SU-DHL-6 (cell line): ENCODE measurements at regions not wholly inside any gene's neighbourhood (a gene's known extent, or its start where the extent isn't known, plus 50 kb on each side); places are given as distances from the start of the nearest gene placed in this dataset.
A peak's percentile ranks its signal among the peaks of the same experiment; 100 is the strongest.

Experiments used
- H2AFZ ChIP-seq: fragments of 200-600 bp; sonication (generic); 2 replicates; pipeline ENCODE4 v1.6.1; 2014; ENCODE audit warnings: low read depth, mild to moderate bottlenecking, moderate library complexity, mixed read lengths, antibody characterized with exemption, low read length; ENCODE audit not compliant: severe bottlenecking
- H3F3A ChIP-seq: fragments of 200-600 bp; shearing (Covaris generic); 2 replicates; pipeline ENCODE4 v1.6.0; 2016; ENCODE audit warnings: antibody characterized with exemption, mild to moderate bottlenecking; ENCODE audit not compliant: insufficient read depth
- H3K27ac ChIP-seq: fragments of 200-600 bp; sonication (generic); 2 replicates; pipeline ENCODE4 v1.5.1; 2016; ENCODE audit warnings: low read depth, mild to moderate bottlenecking, low read length, moderate library complexity, mixed read lengths
- H3K27me3 ChIP-seq: fragments of 200-600 bp; sonication (generic), shearing (Covaris generic); 2 replicates; pipeline ENCODE4 v1.6.0; 2014; ENCODE audit warnings: mild to moderate bottlenecking, low read length
- H3K36me3 ChIP-seq: fragments of 200-600 bp; sonication (generic); 2 replicates; pipeline ENCODE4 v1.6.1; 2014; ENCODE audit warnings: mild to moderate bottlenecking, low read length, mixed read lengths
- H3K4me2 ChIP-seq: fragments of 300-600, 200-600 bp; shearing (Covaris generic), sonication (generic); 2 replicates; pipeline ENCODE4 v1.6.0; 2014; ENCODE audit warnings: low read length, low read depth, mild to moderate bottlenecking; ENCODE audit not compliant: poor library complexity, severe bottlenecking
- H3K4me3 ChIP-seq: fragments of 200-600 bp; sonication (generic); 2 replicates; pipeline ENCODE4 v1.5.1; 2014; ENCODE audit warnings: antibody characterized with exemption, low read length, mild to moderate bottlenecking, mixed read lengths; ENCODE audit not compliant: insufficient read depth, poor library complexity, severe bottlenecking
- H3K79me2 ChIP-seq: fragments of 200-600 bp; sonication (generic); 2 replicates; pipeline ENCODE4 v1.6.1; 2014; ENCODE audit warnings: mild to moderate bottlenecking, low read length, moderate library complexity; ENCODE audit not compliant: insufficient read depth
- H3K9ac ChIP-seq: fragments of 200-600 bp; sonication (generic); 2 replicates; pipeline ENCODE4 v1.7.0; 2014; ENCODE audit warnings: mild to moderate bottlenecking, low read length
- H3K9me2 ChIP-seq: fragments of 200-600 bp; sonication (generic); replicated peaks from 2 replicates; pipeline ENCODE4 v1.6.1; 2014; ENCODE audit warnings: low read length; ENCODE audit not compliant: insufficient read depth
- H3K9me3 ChIP-seq: fragments of 200-600 bp; sonication (generic); 2 replicates; pipeline ENCODE4 v1.6.1; 2014; ENCODE audit warnings: low read length, mixed read lengths; ENCODE audit not compliant: insufficient read depth
- H4K20me1 ChIP-seq: fragments of 200-600 bp; sonication (generic); 2 replicates; pipeline ENCODE4 v1.6.1; 2014; ENCODE audit warnings: low read depth, mild to moderate bottlenecking, antibody characterized with exemption, low read length, moderate library complexity, mixed read lengths
- CTCF ChIP-seq: fragments of 200-600 bp; sonication (generic); IDR thresholded peaks from one replicate; pipeline ENCODE4 v1.5.1; 2017; ENCODE audit warnings: antibody characterized with exemption, mild to moderate bottlenecking, low read length, moderate library complexity; ENCODE audit not compliant: insufficient read depth, poor library complexity, severe bottlenecking
- EZH2phosphoT487 ChIP-seq: fragments of 200-600 bp; sonication (generic), shearing (Covaris generic); conservative IDR thresholded peaks from 2 replicates; pipeline ENCODE4 v1.6.1; 2018; ENCODE audit warnings: mild to moderate bottlenecking, antibody characterized with exemption, low read length, moderate library complexity, mixed read lengths

DNA sequence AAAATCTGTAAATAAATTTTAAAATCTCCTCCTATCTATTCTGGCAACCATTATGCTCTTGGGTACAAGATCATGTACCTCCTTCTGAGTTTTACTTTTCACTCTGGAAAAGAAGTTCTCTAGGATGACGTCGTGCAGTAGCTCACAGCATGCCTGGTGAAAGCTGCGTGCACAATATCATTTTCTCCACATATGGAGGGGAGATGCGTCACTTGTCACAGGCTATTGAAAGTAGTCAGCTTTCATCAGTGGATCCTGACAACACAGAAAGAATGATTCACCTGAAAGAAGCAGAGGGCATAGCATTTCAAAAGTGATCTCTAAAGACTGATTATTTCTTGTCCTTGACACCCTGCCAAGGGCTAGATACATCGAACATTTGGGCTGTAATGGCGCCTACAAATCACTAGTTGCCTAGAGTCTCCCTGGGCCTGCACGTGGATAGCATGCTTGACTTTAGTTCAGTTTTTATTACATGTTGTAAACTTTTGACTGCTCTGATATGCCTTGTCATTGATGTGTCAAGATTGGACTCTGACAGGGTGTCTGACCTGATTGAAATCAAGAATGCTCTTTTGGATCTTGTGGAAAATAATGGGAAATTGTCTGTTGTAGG lies 1365.6 kb downstream of the OLFM4 start:
- Histone ChIP-seq H3K4me2 (no peak overlapping the region), H3K79me2 (no peaks in the 10 kb centered on the region), H2AFZ (peak overlapping the region; percentile 11), H3K9ac (no peak overlapping the region), H3K4me3 (no peak overlapping the region), H3K27ac (no peak overlapping the region), H3K9me3 (no peaks in the 10 kb centered on the region), H4K20me1 (no peaks in the 10 kb centered on the region), H3K36me3 (no peaks in the 10 kb centered on the region), H3K9me2 (no peaks in the 10 kb centered on the region; the same call in 1 of the 2 replicates), H3K27me3 (no peaks in the 10 kb centered on the region), H3F3A (no peaks in the 10 kb centered on the region)
- TF ChIP-seq CTCF (no peak), EZH2phosphoT487 (no peak)

DNA sequence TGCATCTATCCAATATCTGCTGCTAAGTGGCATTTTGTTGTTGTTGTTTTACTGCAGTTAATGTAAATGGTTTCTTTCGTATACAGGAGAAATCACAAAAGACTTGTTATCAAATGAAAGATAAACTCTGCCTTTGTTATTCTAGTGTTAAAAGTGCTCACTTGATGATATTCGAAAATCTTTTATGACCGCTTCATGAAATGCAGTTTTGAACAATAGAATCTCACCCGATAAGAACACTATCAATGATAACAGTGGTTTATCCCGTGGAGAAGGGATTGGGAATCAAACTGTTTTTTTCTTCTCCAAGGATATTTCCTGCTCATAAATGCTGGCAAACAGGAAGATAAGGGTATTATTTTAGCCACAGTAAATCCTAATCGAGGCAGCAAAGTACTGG lies 1366.3 kb downstream of the OLFM4 start:
- H3F3A ChIP-seq = no peaks in the 10 kb centered on the region
- no peaks in the 10 kb centered on the region for H3K79me2 ChIP-seq
- no peaks in the 10 kb centered on the region for H3K27me3 ChIP-seq
- no peak overlapping the region for H3K4me2 ChIP-seq
- peak overlapping the region; percentile 11 for H2AFZ ChIP-seq
- H3K9ac ChIP-seq = no peak overlapping the region
- H4K20me1 ChIP-seq = no peaks in the 10 kb centered on the region
- H3K9me3 ChIP-seq = no peaks in the 10 kb centered on the region
- H3K9me2 ChIP-seq = no peaks in the 10 kb centered on the region; the same call in 1 of the 2 replicates
- no peak overlapping the region for H3K4me3 ChIP-seq
- no peak for TF ChIP-seq CTCF
- no peaks in the 10 kb centered on the region for H3K36me3 ChIP-seq
- no peak overlapping the region for H3K27ac ChIP-seq

- no peaks in the 10 kb centered on the region for H3F3A ChIP-seq
- no peaks in the 10 kb centered on the region; the same call in 1 of the 2 replicates for H3K9me2 ChIP-seq
- no peak overlapping the region for H3K9ac ChIP-seq
- no peaks in the 10 kb centered on the region for H3K36me3 ChIP-seq
- H4K20me1 ChIP-seq = no peaks in the 10 kb centered on the region
- no peaks in the 10 kb centered on the region for H3K27me3 ChIP-seq
- no peak overlapping the region for H3K4me2 ChIP-seq
- H3K27ac ChIP-seq = no peak overlapping the region
- TF ChIP-seq CTCF (no peak), EZH2phosphoT487 (no peak)
- no peak overlapping the region for H3K4me3 ChIP-seq
- no peak overlapping the region for H2AFZ ChIP-seq
- no peaks in the 10 kb centered on the region for H3K9me3 ChIP-seq
- no peaks in the 10 kb centered on the region for H3K79me2 ChIP-seq
Measured at GRCh38 chr13:54402495-54402894, 1373.9 kb downstream of the OLFM4 start.
